CD4-positive, alpha-beta T cell treated with Interleukin-4 for 1 hour (primary cell): ENCODE measurements at regions not wholly inside any gene's neighbourhood (a gene's known extent, or its start where the extent isn't known, plus 50 kb on each side); places are given as distances from the start of the nearest gene placed in this dataset.
A peak's percentile ranks its signal among the peaks of the same experiment; 100 is the strongest.
"Not testable (repeated sequence)": the region's sequence is repeated elsewhere in the genome, so short reads cannot be mapped to it uniquely, and the experiment has no call there.

Source experiments
- DNase-seq, 2 donors: peaks; one replicate each; pipeline ENCODE4 v3.0.0-alpha.2; 2020 to 2022

DNA sequence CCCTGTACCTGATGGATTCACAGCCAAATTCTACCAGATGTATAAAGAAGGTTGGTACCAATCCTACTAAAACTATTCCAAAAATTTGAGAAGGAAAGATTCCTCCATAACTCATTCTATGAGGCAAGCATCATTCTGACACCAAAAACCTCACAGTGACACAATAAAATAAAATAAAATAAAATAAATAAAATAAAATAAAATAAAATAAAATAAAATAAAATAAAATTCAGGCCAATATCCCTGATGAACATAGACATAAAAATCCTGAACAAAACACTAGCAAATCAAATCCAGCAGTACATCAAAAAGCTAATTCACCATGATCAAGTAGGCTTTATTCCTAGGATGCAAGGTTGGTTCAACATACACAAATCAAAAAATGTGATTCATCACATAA lies 108.1 kb downstream of the PROX1 start:
- DNase-seq: not testable (repeated sequence)

DNA sequence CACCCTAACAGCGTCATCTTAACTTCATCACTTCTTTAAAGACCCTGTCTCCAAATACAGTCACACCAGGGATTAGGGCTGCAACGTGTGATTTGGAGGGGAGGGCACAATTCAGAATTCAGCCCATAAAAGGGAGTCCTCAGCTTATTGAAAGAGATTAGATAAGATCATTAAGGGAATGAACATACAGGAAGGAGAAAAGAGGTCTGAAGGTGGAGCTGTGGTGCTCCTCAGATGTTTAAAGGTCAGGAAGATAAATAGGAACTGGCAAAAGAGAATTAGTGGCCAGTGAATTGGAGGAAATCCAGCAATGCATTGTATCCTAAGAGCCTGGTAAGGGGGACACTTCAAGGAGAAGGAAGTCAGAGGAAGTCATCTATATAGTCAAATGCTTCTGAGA lies 113.5 kb downstream of the PROX1 start:
- DNase-seq: no peak

DNA sequence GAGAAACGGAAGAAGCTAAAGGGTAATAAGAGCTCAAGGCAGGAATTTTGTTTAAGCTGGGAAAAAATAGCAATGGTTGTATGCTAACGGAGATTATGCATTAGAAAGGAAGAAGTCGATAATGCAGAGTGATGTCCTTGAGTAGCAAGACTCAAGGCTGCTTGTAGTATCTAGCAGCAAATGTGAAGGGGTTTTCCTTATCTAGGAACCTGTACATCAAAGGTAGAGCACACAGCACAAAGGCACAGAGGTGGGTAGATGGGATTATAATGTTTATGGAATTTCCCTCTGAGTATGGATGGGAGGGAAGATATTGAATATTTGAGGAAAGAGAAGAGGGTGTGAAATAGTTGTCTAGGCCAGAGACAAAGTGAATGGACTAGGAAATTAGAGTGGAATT lies 114.1 kb downstream of the PROX1 start:
- DNase-seq: no peak

DNA sequence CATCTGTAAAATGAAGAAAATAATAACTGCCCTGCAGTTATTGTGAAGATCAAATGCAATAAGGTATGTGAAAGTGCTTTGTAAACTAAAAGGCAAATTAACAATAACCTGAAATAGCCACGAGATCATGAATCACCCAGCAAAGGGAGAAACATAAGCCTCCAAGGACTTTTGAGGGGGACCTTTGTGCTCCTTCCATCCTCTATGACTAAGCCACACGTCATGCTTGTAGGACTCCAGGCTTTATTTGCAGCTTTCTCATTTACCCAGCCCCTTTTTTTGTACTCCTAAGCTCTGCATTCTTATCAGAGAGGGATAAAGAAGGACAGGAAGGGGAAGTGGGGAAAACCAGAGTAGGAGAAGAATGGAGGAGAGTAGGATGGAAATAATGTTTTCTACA lies 115.1 kb downstream of the PROX1 start:
- DNase-seq: no peak

DNA sequence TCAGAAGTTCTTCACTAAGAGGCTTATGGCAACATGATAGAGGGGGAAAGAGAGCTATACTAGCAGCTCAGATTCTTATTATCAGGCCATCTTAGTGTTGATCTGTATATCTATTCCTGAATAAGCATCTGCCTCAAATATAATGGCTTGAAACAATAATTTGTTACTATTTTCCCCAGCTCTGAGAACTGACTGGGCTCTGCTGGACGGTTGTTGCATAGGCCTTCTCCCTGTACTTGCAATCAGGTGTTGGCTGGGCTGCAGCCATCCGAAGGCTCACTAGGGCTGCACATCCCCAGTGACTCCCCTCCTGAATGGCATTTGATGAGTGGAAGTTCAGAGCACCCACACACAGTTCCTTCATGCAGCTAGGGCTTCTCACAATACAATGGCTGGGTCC lies 116.0 kb downstream of the PROX1 start:
- no peak for DNase-seq

- DNase-seq: no peak
Observed at GRCh38 chr1:214106375-214106774, 118.6 kb downstream of the PROX1 start.

DNA sequence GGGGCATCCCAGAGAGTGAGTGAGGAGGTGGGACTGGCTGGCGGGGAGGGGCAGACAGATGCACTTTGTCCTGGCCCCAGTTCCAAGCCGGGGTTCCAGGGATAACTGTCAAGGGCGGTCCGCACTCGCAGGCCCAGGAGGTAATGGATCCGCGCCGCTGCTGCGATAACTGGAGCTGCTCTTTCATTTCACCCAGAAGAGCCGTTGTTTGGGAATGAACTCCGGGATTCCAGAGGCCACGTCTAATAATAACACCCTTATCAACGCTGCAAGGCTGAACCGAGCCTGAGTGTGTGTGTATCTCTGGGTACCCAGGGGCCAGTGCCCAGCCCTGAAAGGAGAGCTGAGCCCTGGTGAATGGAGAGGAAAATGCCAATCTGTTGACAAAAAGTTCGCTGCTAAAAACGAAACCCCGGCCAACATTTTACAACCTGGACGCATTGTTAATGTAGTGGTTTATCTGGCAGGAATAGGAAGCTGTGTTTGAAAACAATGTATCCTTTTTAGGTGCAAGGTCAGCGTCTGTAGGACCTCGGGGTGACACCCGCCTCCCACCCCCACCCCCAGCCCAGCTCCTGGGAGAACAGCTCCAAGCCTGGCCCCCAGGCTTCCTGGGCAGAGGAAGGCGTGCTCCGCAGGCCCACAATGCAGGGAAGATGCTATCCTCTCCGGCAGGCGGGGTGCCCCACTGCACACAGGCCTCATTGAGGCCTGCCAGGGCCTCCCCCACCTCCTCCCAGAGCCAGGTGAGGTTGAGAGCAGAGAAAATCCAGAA lies 119.7 kb downstream of the PROX1 start:
- no peak for DNase-seq

DNA sequence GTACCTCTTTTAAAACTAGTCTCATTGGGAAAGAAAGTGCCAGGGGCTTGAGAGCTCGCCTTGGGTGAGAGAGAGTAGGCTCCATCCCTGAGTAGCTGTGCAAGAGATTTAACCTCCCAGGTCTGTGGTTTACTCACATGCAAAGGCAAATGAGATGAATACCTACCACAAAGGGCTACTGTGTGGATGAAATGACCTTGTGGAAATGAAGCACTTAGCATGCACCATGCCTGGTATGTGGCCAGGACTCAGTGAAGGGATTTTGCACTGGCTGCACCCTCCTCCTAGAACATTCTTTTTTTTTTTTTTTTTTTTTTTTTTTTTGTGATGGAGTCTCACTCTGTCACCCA lies 120.3 kb downstream of the PROX1 start:
- DNase-seq: no peak

- no peak for DNase-seq
Observed at GRCh38 chr1:214111796-214112195, 124.0 kb downstream of the PROX1 start.

GRCh38 chr1:214116258-214116657 lies 128.5 kb downstream of the PROX1 start:
- no peak for DNase-seq

- no peak for DNase-seq
Observed at GRCh38 chr1:214117780-214118179, 130.0 kb downstream of the PROX1 start.

DNA sequence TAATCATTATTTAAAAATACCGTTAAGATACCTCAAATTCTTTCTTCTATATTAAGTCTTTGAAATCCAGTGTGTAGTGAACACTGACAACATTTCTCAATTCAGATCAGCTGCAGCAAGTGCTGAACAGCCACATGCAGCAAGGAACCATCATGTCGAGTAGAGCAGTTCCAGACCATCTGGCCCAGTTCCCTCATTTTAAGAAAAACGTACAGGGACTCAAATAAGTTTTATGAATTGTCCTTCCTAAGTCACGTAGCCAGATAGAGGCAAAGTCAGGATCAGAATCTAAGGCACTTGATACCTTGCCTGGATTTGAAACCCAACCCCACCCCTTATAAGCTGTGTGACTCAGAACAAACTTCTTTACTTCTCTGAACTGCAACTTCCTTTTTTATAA lies 132.4 kb downstream of the PROX1 start:
- DNase-seq: no peak

DNA sequence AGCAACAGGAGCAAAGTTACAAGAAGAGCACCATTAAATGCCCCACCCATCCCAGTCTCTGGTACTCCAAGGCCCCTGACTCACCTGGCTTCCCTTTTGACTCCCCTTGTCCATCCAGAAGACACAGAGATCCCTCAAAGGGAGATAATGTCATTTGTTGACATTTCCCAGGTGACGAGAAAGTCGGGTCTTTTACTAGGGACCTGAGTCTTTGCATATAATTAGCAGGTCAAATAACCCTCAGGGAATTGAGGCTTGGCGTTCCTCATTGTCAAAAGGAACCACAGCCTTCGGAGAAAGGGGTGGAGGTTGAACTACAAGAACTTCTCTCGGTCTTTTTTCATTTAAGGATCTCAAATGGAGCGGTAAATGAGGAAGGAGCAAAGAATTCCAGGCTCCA lies 133.2 kb downstream of the PROX1 start:
- no peak for DNase-seq

DNA sequence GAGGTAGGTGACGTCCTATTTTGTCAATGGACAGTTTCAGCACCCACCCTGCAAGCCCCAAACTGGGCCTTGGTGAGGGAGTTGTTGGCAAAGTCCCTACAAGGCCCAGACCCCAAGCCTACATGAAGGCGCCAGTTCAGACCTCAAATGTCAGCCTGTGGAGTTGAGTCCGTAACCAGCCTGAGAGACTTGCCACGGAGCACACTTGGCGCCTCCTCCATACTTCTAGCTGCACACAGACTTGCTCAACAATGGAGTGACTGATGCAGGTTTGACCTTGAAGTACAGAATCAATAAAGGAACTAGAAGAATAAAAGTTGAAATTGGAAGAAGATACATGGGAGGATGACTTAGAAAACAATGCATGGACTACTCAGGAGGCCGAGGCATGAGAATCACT lies 134.3 kb downstream of the PROX1 start:
- no peak for DNase-seq

DNA sequence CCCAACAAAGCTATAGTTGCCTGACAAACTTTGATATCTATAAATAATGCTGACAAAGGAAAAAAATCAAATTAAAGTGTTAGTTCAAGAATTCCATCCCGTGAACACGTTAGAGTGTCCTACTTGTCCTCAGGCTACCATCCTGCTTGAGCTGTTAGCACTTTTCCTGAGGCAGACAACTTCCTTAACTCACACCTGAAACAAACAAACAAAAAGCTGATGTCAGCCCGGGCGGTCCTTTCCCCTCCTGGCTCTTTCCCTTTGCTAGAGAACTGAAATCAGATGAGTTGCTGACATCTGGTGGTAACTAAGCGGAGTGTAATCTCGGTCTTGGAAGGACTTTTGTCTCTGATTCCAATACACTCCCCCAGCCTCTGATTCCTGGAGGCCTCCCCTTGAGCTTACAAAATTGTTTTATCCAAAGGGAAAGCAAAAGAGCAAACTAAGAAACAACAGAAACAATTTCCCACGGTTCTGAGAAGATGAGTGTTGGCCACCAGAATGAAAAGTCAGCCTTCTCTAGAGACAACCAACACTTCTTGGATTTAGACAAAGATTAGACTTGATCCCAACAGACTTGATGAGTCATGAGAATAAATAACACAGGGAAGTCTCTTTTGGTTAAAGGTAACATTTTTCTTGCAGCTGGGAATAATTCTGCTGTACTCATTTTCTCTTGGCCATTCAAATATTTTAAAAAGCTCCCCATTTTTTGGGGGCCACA lies 135.4 kb downstream of the PROX1 start:
- peak in 1 of 2 donors; percentile 24 for DNase-seq

DNA sequence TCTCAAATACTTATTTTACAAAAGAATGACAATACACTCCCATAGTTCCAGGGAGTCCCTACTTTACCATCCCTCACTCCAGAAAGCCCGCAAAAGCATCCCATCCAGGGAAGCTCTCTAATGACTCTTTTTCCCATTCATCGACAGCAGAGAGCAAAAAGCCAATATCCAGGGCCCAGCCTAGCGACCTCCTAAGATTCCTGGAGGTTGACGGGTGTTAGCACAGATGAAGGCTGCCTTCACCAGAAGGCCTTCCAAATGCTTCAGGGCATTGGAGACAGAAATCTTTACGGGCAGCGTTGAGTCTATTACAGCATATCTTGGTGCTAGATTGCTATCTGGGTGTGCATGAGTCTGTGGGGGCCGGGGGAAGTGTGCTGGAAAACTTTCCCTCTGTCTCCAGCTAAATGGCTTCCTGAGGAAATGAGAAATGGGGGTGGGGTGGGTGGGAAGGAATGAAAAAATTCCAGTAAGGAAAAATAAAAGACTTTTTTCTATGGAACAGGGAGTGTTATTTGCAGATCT lies 136.6 kb downstream of the PROX1 start:
- DNase-seq: no peak

GRCh38 chr1:214124915-214125314 lies 137.1 kb downstream of the PROX1 start:
- DNase-seq: no peak

DNA sequence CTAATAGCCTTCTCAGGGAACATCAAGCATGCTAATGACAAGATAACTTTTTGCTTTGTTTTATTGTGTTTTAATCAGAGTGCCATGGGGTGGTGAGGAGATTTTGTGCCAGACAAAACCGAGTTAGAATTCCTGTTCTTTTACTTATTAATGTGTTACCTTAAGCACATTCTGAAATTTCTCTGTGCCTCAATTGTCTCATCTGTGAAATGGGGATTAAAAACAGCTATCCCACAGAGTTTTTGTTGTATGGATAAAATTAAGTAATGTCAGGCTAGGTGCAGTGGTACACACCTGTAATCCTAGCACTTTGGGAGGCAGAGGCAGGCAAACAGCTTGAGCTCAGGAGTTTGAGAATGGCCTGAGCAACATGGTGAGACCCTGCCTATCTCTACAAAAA lies 138.0 kb downstream of the PROX1 start:
- DNase-seq: no peak

DNA sequence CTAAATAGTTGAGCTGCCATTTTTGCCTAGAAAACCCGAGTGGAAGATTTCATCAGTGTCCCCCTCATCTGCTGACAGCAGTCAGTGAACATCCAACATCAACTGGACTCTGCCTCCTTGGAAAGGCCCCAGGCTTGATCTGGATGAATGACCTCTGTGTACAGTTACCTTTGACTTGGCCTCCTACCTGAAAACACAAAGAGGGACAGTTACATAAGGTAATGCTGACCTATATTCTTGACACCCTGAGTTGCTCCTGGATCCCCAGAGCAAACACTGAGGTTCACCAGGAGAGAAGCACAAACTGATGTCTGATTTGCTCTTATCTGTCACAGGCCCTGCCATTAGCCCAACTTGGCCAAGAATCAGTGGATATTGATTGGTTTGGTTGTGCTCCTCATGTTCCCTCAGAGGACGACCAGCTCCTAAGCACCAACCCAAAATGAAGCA lies 138.9 kb downstream of the PROX1 start:
- DNase-seq: no peak

DNA sequence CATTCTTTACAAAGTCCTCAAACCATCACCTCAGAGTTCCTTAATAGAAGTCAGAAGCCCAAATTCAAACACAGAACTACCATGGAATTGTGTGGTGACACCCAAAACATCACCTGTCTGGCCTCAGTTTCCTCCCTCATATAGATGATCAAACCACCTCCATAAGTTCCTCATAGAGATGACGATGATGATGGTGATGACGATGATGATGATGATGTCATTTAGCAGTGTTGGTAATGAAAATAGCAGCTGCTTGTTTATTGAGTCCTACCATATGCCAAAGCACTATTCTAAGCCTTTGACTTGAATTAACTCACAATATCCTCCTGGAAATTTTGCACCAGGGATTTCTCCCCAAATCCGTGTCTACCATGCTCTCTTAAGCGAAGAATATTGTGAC lies 139.9 kb downstream of the PROX1 start:
- DNase-seq: no peak

GRCh38 chr1:214135886-214136285 lies 145.1 kb upstream of the SMYD2 start:
- DNase-seq: no peak

- DNase-seq: no peak
Observed at GRCh38 chr1:214136324-214136919, 144.5 kb upstream of the SMYD2 start.

GRCh38 chr1:214141486-214141885 lies 139.5 kb upstream of the SMYD2 start:
- DNase-seq: no peak
